ENCODE measurements at regions not wholly inside any gene's neighbourhood (a gene's known extent, or its start where the extent isn't known, plus 50 kb on each side); places are given as distances from the start of the nearest gene placed in this dataset.

DNA sequence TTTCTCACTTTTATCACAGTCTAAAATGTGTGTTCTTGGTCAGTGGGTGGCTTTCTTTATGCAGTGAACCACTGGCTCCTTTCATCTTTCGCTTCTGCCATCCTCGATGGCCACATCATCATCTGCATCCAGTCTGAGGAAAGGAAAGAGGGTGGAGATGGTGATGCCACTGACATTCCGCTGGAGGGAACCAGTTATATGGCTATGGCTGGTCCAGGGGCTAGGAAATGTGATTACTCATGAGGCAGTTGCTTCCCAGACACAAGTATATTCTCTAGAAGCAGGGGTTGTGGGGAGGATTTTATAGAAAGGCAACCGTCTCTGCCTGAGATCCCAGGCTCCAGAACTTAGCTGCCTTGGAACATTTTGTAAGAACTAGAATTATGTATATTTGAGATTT, 246.7 kb upstream of the AZI2 start:
- TF ChIP-seq, protein P1, sequence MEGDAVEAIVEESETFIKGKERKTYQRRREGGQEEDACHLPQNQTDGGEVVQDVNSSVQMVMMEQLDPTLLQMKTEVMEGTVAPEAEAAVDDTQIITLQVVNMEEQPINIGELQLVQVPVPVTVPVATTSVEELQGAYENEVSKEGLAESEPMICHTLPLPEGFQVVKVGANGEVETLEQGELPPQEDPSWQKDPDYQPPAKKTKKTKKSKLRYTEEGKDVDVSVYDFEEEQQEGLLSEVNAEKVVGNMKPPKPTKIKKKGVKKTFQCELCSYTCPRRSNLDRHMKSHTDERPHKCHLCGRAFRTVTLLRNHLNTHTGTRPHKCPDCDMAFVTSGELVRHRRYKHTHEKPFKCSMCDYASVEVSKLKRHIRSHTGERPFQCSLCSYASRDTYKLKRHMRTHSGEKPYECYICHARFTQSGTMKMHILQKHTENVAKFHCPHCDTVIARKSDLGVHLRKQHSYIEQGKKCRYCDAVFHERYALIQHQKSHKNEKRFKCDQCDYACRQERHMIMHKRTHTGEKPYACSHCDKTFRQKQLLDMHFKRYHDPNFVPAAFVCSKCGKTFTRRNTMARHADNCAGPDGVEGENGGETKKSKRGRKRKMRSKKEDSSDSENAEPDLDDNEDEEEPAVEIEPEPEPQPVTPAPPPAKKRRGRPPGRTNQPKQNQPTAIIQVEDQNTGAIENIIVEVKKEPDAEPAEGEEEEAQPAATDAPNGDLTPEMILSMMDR (IDR thresholded peaks at IDR 0.05), result no peak
- no peak for TF ChIP-seq EZH2 (IDR thresholded peaks at IDR 0.05)
- no peak for TF ChIP-seq EZH2phosphoT487 (IDR thresholded peaks at IDR 0.05)
